WERI-Rb-1 (cell line): ENCODE measurements at regions not wholly inside any gene's neighbourhood (a gene's known extent, or its start where the extent isn't known, plus 50 kb on each side); places are given as distances from the start of the nearest gene placed in this dataset.

ENCODE experiments used
- DNase-seq: peaks from one replicate; pipeline ENCODE4 v3.0.0-alpha.2; 2020
- H3K27ac ChIP-seq: fragments of 250-450 bp; sonication (Bioruptor Pico); 2 replicates; pipeline ENCODE4 v1.5.1; 2020; ENCODE audit warnings: mild to moderate bottlenecking, moderate library complexity
- H3K27me3 ChIP-seq: fragments of 250-450 bp; sonication (Bioruptor Pico); 2 replicates; pipeline ENCODE4 v1.5.1; 2021; ENCODE audit warnings: mild to moderate bottlenecking, low read depth, moderate library complexity; ENCODE audit not compliant: insufficient read depth, severe bottlenecking
- H3K36me3 ChIP-seq: fragments of 250-450 bp; sonication (Bioruptor Pico); 2 replicates; pipeline ENCODE4 v1.5.1; 2020; ENCODE audit warnings: mild to moderate bottlenecking, moderate library complexity
- H3K4me3 ChIP-seq: 2 replicates; pipeline ENCODE4 v1.5.1; 2011; ENCODE audit warnings: low read depth, mild to moderate bottlenecking, control low read depth, low read length
- H3K9me3 ChIP-seq: fragments of 250-450 bp; sonication (Bioruptor Pico); 2 replicates; pipeline ENCODE4 v1.5.1; 2021; ENCODE audit warnings: mild to moderate bottlenecking, moderate library complexity; ENCODE audit not compliant: severe bottlenecking
- TF ChIP-seq, protein P1 (sequence below): IDR thresholded peaks from 2 replicates; pipeline ENCODE4 v1.5.1; 2011; ENCODE audit warnings: low read depth, mild to moderate bottlenecking, control low read depth, inconsistent platforms, low read length

GRCh38 chr1:60600532-60600931 lies 481.8 kb upstream of the NFIA start:
- DNase-seq = no peak
- no peaks in the 10 kb centered on the region for H3K9me3 ChIP-seq
- no peak overlapping the region for H3K27ac ChIP-seq
- H3K4me3 ChIP-seq = no peak overlapping the region
- no peaks in the 10 kb centered on the region for H3K36me3 ChIP-seq
- TF ChIP-seq, protein P1, sequence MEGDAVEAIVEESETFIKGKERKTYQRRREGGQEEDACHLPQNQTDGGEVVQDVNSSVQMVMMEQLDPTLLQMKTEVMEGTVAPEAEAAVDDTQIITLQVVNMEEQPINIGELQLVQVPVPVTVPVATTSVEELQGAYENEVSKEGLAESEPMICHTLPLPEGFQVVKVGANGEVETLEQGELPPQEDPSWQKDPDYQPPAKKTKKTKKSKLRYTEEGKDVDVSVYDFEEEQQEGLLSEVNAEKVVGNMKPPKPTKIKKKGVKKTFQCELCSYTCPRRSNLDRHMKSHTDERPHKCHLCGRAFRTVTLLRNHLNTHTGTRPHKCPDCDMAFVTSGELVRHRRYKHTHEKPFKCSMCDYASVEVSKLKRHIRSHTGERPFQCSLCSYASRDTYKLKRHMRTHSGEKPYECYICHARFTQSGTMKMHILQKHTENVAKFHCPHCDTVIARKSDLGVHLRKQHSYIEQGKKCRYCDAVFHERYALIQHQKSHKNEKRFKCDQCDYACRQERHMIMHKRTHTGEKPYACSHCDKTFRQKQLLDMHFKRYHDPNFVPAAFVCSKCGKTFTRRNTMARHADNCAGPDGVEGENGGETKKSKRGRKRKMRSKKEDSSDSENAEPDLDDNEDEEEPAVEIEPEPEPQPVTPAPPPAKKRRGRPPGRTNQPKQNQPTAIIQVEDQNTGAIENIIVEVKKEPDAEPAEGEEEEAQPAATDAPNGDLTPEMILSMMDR = no peak
- H3K27me3 ChIP-seq = no peaks in the 10 kb centered on the region

DNA sequence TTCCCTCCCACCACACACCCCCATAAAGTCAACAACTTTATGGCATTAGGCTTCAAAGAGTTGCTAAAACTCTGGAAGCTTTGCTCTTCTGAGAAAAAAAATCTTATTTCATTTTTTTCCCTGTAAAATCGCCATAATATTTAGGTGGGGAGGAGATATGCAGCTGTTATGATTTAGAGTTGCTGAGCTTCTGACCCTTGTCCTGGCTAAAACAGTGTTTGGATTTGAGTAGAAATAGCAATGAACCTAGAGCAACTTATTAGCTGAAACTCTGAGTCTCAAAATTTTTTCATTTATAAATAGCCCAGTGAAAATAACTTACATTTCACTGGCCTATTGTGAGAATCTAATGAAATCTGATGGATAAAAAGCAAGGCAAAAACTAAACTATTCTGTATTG lies 482.8 kb upstream of the NFIA start:
- Histone ChIP-seq H3K27ac (no peak overlapping the region), H3K9me3 (no peaks in the 10 kb centered on the region), H3K27me3 (no peaks in the 10 kb centered on the region), H3K36me3 (no peaks in the 10 kb centered on the region), H3K4me3 (no peak overlapping the region)
- no peak for DNase-seq
- TF ChIP-seq, protein P1 = no peak

- TF ChIP-seq, protein P1 = no peak
Measured at GRCh38 chr1:60598041-60598910, 484.1 kb upstream of the NFIA start.

DNA sequence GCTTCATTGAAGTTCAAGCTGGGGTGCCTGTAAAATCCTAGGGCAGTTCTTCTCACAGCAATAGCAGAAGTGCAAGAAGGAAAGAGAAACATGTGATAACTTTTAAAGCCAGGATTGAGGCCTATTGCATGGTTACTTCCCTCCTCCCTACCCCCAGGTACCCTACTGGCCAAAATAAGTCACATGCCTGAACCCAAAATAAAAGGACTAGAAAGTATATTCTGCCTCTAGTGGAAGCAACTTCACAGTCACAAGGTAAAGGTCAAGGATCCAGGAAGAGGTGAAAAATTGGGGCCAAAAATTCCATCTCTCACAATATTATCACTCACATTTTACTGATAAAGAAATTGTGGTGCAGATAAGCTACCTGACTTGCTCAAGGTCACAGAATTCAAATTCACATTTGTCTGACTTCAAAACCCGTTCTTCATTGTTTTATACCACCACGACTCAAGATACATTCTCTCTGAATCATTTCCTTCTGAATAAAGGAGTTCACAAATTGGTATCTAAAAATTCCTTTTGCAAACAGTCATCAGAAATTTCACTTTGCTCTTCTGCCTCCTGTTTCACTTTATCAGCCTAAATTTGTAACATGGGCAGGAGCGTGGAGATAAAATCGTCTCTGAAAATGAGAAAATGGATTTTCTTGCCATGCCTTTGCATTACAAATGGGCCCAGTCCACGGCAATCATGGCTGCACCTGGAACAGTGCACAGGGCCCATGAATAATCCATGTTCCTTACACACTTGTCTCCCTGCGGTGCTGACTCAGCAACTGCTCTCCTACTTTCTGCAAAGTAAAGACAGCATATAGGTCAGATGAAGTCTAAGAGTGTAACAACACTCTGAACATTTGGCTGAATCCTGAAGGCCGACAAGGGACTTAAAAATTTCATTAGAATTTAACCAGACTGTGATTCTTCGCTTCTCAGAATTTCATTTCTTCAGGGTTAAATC lies 485.3 kb upstream of the NFIA start:
- DNase-seq = no peak
- no peaks in the 10 kb centered on the region for H3K27me3 ChIP-seq
- H3K9me3 ChIP-seq = no peaks in the 10 kb centered on the region
- TF ChIP-seq, protein P1 = no peak
- no peak overlapping the region for H3K4me3 ChIP-seq
- H3K36me3 ChIP-seq = no peaks in the 10 kb centered on the region
- H3K27ac ChIP-seq = no peak overlapping the region

More at GRCh38 chr1:60598041-60598910, 484.1 kb upstream of the NFIA start:
- no peak overlapping the region for H3K27ac ChIP-seq
- no peak overlapping the region for H3K4me3 ChIP-seq
- DNase-seq = no peak
- no peaks in the 10 kb centered on the region for H3K36me3 ChIP-seq
- no peaks in the 10 kb centered on the region for H3K27me3 ChIP-seq
- H3K9me3 ChIP-seq = no peaks in the 10 kb centered on the region

DNA sequence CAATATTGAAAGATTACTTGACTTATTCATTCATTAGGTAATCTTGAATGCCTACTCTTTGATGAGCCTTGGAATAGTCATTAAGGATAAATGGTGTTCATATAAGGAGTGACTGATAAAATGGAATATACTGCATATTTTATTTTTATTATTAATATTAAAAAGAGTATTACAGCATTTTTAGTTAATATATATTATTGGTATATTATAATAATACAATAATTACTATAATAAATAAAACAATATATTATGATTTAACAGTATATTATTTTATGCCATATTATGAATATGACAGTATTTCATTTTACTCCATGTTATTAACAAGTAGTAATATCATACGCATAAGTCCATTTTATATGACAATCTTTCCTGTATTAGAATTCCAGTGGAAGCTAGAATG lies 490.8 kb upstream of the NFIA start:
- TF ChIP-seq, protein P1 = no peak
- Histone ChIP-seq H3K9me3 (no peaks in the 10 kb centered on the region), H3K36me3 (no peaks in the 10 kb centered on the region), H3K4me3 (no peak overlapping the region), H3K27me3 (no peaks in the 10 kb centered on the region), H3K27ac (no peak overlapping the region)
- DNase-seq = no peak
